ENCODE measurements at regions not wholly inside any gene's neighbourhood (a gene's known extent, or its start where the extent isn't known, plus 50 kb on each side); places are given as distances from the start of the nearest gene placed in this dataset.

- Histone ChIP-seq H3K9me3 (ENCODE audit: control insufficient read depth, low read length) (no peaks in the 10 kb centered on the region), H3K36me3 (ENCODE audit: control insufficient read depth in 1 of 2, insufficient read depth in 2 of 2, low read length in 1 of 2) (no peaks in the 10 kb centered on the region), H3K27me3 (ENCODE audit: control insufficient read depth in 1 of 2, insufficient read depth in 2 of 2, low read length in 1 of 2) (no peaks in the 10 kb centered on the region), H3K27ac (ENCODE audit: low read depth in 1 of 2, low read length in 2 of 2) (no peak overlapping the region), H3K4me1 (ENCODE audit: control insufficient read depth in 1 of 2, insufficient read depth in 2 of 2, low read length in 2 of 2) (no peaks in the 10 kb centered on the region), H3K4me3 (ENCODE audit: low read length in 2 of 2) (no peak overlapping the region)
- no peak for ATAC-seq (ENCODE audit: low FRiP score)
- 63 to 71% methylated on average over 9 of the region's 9 CpGs for WGBS, 2 donors
- DNase-seq = no peak
- intact Hi-C loops (cut with DNase I) = no loop called here
Measured at GRCh38 chr1:30609336-30609998, 113.9 kb downstream of the MATN1 start.

DNA sequence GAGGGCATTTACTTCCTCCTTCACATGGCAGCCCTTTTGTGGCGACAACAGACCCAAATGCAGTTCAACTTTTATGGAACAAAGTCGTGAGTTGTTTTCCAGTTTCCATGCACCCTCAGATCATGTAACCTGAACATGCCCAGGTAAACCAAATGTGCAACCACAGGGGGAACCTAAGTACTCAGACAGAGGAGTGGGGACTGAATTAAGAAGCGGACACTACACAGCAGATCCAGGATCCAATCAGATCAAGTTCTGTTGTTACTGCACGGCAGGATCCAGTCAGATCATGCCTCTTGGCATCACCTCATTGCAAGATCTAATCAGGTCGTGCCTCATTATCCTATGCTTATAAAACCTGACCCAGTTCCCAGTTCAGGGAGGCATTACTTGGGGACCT, 115.7 kb downstream of the MATN1 start:
- H3K27ac ChIP-seq (ENCODE audit: low read depth in 1 of 2, low read length in 2 of 2) = no peak overlapping the region
- no peak for ATAC-seq (ENCODE audit: low FRiP score)

GRCh38 chr1:30606166-30606565, 117.2 kb downstream of the MATN1 start:
- no peaks in the 10 kb centered on the region for H3K4me1 ChIP-seq (ENCODE audit: control insufficient read depth in 1 of 2, insufficient read depth in 2 of 2, low read length in 2 of 2)
- ATAC-seq (ENCODE audit: low FRiP score) (no peak), DNase-seq (no peak)
- intact Hi-C loops (cut with DNase I) = no loop called here
- H3K27me3 ChIP-seq (ENCODE audit: control insufficient read depth in 1 of 2, insufficient read depth in 2 of 2, low read length in 1 of 2) = no peaks in the 10 kb centered on the region
- H3K36me3 ChIP-seq (ENCODE audit: control insufficient read depth in 1 of 2, insufficient read depth in 2 of 2, low read length in 1 of 2) = no peaks in the 10 kb centered on the region
- H3K4me3 ChIP-seq (ENCODE audit: low read length in 2 of 2) = no peak overlapping the region
- H3K9me3 ChIP-seq (ENCODE audit: control insufficient read depth, low read length) = no peaks in the 10 kb centered on the region
- 30 to 53% methylated on average over 6 of the region's 6 CpGs for WGBS, 2 donors
- H3K27ac ChIP-seq (ENCODE audit: low read depth in 1 of 2, low read length in 2 of 2) = no peak overlapping the region

More for the DNA sequence above, 115.7 kb downstream of the MATN1 start:
- no peaks in the 10 kb centered on the region for H3K4me1 ChIP-seq (ENCODE audit: control insufficient read depth in 1 of 2, insufficient read depth in 2 of 2, low read length in 2 of 2)
- intact Hi-C loops (cut with DNase I) = no loop called here
- no peak overlapping the region for H3K4me3 ChIP-seq (ENCODE audit: low read length in 2 of 2)
- no peaks in the 10 kb centered on the region for H3K27me3 ChIP-seq (ENCODE audit: control insufficient read depth in 1 of 2, insufficient read depth in 2 of 2, low read length in 1 of 2)
- no peak for DNase-seq
- no peaks in the 10 kb centered on the region for H3K9me3 ChIP-seq (ENCODE audit: control insufficient read depth, low read length)
- 62 to 80% methylated on average over 5 of the region's 5 CpGs for WGBS, 2 donors
- no peaks in the 10 kb centered on the region for H3K36me3 ChIP-seq (ENCODE audit: control insufficient read depth in 1 of 2, insufficient read depth in 2 of 2, low read length in 1 of 2)

GRCh38 chr1:30605441-30605920, 117.9 kb downstream of the MATN1 start:
- Histone ChIP-seq H3K36me3 (ENCODE audit: control insufficient read depth in 1 of 2, insufficient read depth in 2 of 2, low read length in 1 of 2) (no peaks in the 10 kb centered on the region), H3K9me3 (ENCODE audit: control insufficient read depth, low read length) (no peaks in the 10 kb centered on the region), H3K27me3 (ENCODE audit: control insufficient read depth in 1 of 2, insufficient read depth in 2 of 2, low read length in 1 of 2) (no peaks in the 10 kb centered on the region), H3K27ac (ENCODE audit: low read depth in 1 of 2, low read length in 2 of 2) (no peak overlapping the region), H3K4me3 (ENCODE audit: low read length in 2 of 2) (no peak overlapping the region), H3K4me1 (ENCODE audit: control insufficient read depth in 1 of 2, insufficient read depth in 2 of 2, low read length in 2 of 2) (no peaks in the 10 kb centered on the region)
- intact Hi-C loops (cut with DNase I) = no loop called here
- WGBS, 2 donors = 58 to 71% methylated on average over 8 of the region's 8 CpGs
- DNase-seq (no peak), ATAC-seq (ENCODE audit: low FRiP score) (no peak)

- no peak for ATAC-seq (ENCODE audit: low FRiP score)
- no peak for DNase-seq
- H3K9me3 ChIP-seq (ENCODE audit: control insufficient read depth, low read length) = no peaks in the 10 kb centered on the region
- WGBS, 2 donors = 85 to 87% methylated on average over 6 of the region's 6 CpGs
- intact Hi-C loops (cut with DNase I) = no loop called here
- no peaks in the 10 kb centered on the region for H3K27me3 ChIP-seq (ENCODE audit: control insufficient read depth in 1 of 2, insufficient read depth in 2 of 2, low read length in 1 of 2)
- no peaks in the 10 kb centered on the region for H3K36me3 ChIP-seq (ENCODE audit: control insufficient read depth in 1 of 2, insufficient read depth in 2 of 2, low read length in 1 of 2)
- H3K4me1 ChIP-seq (ENCODE audit: control insufficient read depth in 1 of 2, insufficient read depth in 2 of 2, low read length in 2 of 2) = no peaks in the 10 kb centered on the region
- H3K4me3 ChIP-seq (ENCODE audit: low read length in 2 of 2) = no peak overlapping the region
- H3K27ac ChIP-seq (ENCODE audit: low read depth in 1 of 2, low read length in 2 of 2) = no peak overlapping the region
Measured at GRCh38 chr1:30604801-30605440, 118.5 kb downstream of the MATN1 start.

DNA sequence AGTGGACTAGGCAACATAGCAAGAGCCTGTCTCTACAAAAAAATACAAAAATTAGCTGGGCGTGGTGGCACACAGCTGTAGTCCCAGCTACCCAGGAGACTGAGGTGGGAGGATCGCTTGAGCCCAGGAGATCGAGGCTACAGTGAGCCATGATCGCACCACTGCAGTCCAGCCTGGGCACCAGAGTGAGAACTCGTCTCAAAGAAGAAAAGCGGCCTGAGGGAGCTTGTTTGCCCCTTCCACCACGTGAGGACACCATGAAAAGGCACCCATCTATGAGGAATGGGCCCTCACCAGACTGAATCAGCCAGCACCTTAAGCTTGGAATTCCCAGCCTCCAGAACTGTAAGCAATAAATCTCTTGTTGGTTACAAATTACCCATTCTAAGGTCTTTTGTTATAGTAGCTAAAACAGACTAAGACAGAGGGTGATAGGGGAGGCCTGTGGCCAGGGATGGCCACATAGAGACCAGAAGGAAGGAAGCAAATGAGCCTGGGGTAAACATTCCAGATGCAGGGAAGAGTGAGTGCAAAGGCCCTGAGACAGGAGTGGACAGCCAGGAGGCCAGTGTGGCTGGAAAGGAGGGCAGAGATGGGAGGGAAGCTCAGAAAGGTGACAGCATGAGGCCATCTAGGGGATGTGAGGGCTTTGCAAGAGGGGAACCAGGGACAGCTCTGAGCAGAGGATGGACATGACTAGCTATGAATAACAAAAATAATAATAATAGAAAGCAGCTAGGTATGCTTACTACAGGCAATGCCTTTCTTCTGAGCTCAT, 120.1 kb downstream of the MATN1 start:
- no peaks in the 10 kb centered on the region for H3K36me3 ChIP-seq (ENCODE audit: control insufficient read depth in 1 of 2, insufficient read depth in 2 of 2, low read length in 1 of 2)
- ATAC-seq (ENCODE audit: low FRiP score) (no peak), DNase-seq (no peak)
- no peaks in the 10 kb centered on the region for H3K4me1 ChIP-seq (ENCODE audit: control insufficient read depth in 1 of 2, insufficient read depth in 2 of 2, low read length in 2 of 2)
- H3K27ac ChIP-seq (ENCODE audit: low read depth in 1 of 2, low read length in 2 of 2) = no peak overlapping the region
- H3K27me3 ChIP-seq (ENCODE audit: control insufficient read depth in 1 of 2, insufficient read depth in 2 of 2, low read length in 1 of 2) = no peaks in the 10 kb centered on the region
- intact Hi-C loops (cut with DNase I) = no loop called here
- 73 to 81% methylated on average over 7 of the region's 7 CpGs for WGBS, 2 donors
- H3K9me3 ChIP-seq (ENCODE audit: control insufficient read depth, low read length) = no peaks in the 10 kb centered on the region
- H3K4me3 ChIP-seq (ENCODE audit: low read length in 2 of 2) = no peak overlapping the region

DNA sequence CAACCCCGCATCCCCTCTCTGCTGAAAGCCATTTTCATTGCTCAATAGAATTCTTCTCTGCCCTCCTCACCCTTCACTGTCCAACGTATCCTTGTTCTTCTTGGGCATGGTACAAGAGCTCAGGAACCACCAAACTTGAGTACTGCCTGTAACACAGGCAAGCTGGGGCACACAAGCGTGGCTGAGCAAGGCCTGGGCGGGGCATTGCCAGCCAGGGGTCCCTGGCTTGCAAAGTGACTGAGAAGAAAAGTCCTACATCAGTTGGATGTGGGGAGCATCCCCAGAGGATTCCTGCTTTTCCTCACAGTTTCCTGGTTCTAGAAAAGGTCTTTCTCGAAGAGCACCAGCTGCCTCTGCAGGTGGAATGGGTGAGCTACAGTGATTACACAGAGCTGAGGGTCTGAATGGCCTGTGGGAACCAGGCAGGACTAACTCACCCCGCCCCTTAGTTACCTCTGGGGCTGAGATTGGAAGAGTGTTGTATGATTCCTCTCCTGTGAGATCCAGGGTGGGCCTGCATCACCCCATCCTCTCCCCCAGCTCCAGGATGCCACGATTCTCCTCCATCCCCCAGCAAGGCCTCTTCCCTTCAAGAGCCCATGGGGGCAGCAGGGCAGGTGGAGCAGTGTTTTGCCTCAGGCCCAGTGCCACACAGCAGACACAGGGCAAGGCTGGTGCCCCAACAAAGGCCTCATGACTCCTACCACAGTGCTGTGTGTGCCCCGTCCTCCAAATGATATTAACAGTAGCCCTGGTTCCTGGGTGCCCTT, 121.9 kb downstream of the MATN1 start:
- Histone ChIP-seq H3K36me3 (ENCODE audit: control insufficient read depth in 1 of 2, insufficient read depth in 2 of 2, low read length in 1 of 2) (no peaks in the 10 kb centered on the region), H3K27ac (ENCODE audit: low read depth in 1 of 2, low read length in 2 of 2) (no peak overlapping the region), H3K9me3 (ENCODE audit: control insufficient read depth, low read length) (no peaks in the 10 kb centered on the region), H3K4me1 (ENCODE audit: control insufficient read depth in 1 of 2, insufficient read depth in 2 of 2, low read length in 2 of 2) (no peaks in the 10 kb centered on the region), H3K27me3 (ENCODE audit: control insufficient read depth in 1 of 2, insufficient read depth in 2 of 2, low read length in 1 of 2) (no peaks in the 10 kb centered on the region), H3K4me3 (ENCODE audit: low read length in 2 of 2) (no peak overlapping the region)
- intact Hi-C loops (cut with DNase I) = no loop called here
- 78 to 80% methylated on average over 8 of the region's 8 CpGs for WGBS, 2 donors
- DNase-seq = no peak
- no peak for ATAC-seq (ENCODE audit: low FRiP score)

DNA sequence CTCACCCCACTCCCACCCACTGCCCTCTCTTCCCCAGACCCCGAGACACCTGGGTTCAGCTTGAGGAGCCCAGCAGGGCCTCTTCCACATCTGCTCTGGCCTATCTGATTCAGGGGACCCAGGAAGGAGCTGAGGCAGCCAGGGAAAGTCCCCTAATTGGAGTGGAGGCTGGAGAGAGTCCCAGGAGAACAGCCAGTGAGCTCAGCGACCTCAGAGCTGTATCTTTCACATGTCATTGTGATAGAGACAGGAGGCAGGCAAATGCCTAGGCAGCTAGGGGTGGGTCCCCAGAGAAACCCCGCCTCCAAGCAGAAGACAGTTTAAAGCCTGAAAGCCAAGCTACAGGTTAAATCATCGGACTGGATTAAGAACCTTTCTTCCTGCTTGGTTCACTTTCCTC, 122.7 kb downstream of the MATN1 start:
- Histone ChIP-seq H3K4me1 (ENCODE audit: control insufficient read depth in 1 of 2, insufficient read depth in 2 of 2, low read length in 2 of 2) (no peaks in the 10 kb centered on the region), H3K36me3 (ENCODE audit: control insufficient read depth in 1 of 2, insufficient read depth in 2 of 2, low read length in 1 of 2) (no peaks in the 10 kb centered on the region), H3K4me3 (ENCODE audit: low read length in 2 of 2) (no peak overlapping the region), H3K9me3 (ENCODE audit: control insufficient read depth, low read length) (no peaks in the 10 kb centered on the region), H3K27ac (ENCODE audit: low read depth in 1 of 2, low read length in 2 of 2) (no peak overlapping the region), H3K27me3 (ENCODE audit: control insufficient read depth in 1 of 2, insufficient read depth in 2 of 2, low read length in 1 of 2) (no peaks in the 10 kb centered on the region)
- no peak for ATAC-seq (ENCODE audit: low FRiP score)
- intact Hi-C loops (cut with DNase I) = no loop called here
- DNase-seq = no peak
- WGBS, 2 donors = 65 to 72% methylated on average over 4 of the region's 4 CpGs

Measured in aorta (tissue), 5 donors.